Stimulated activated CD4-positive, alpha-beta T cell treated with anti-CD3 and anti-CD28 coated beads, Interleukin-12 subunit alpha, Interleukin-12 subunit beta, amount 100 ng/mL, for 24 hours (primary cell): ENCODE measurements at regions not wholly inside any gene's neighbourhood (a gene's known extent, or its start where the extent isn't known, plus 50 kb on each side); places are given as distances from the start of the nearest gene placed in this dataset.

Experiments used
- DNase-seq, 2 experiments: peaks; one replicate each; pipeline ENCODE4 v3.0.0-alpha.2; 2020; ENCODE audit warnings: low read depth in 2 of 2

DNA sequence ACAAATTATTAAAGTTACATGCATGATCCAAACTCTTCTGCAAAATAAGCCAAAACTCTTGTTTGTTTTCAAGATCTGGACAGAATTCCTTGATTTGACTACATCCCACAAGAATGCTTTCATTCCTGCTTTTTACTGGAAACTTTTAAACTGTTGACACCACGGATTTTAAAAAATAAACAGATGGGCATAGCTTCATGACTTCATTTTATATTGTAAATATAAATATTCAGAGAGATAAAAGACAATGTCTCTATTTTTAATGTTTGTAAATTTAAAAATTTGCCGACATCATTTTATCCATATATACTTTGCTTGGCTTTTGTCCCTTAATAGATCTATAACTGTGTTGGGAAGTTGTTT lies 134.3 kb upstream of the DCN start:
- DNase-seq = no peak

DNA sequence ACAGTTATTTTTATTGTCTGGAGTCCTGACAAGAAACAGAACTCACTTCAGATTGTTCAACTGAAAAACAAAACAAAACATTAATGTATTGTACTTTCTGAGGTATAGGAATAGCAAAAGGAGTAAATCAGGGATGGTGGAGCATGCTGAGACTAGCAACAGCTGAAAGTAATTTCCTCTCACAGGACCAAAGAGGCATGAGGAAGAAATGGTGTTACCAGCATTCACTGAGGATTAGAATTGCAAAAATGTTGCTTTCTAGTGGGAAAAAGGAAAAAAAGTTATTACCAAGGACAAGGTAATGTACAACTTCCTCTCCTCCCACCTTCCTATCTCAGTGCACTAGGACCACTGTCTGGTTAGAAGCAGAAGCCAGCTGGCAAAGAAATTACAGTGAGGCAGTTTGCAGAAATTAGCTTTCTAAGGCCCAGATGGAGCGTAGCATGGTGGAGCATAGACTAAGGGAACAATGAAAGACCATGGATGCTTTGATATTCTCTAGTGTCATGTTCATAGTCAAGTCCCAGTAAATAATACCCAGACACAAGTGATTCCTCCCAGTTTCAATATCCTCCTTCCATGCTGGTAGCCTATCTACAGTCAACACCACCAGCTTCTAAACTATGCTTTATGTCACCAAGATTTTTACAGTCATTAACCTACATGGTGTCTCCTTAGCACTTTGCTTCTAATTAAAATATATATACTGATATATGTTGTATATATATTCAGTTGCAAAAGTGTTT lies 133.7 kb upstream of the DCN start:
- DNase-seq = no peak

DNA sequence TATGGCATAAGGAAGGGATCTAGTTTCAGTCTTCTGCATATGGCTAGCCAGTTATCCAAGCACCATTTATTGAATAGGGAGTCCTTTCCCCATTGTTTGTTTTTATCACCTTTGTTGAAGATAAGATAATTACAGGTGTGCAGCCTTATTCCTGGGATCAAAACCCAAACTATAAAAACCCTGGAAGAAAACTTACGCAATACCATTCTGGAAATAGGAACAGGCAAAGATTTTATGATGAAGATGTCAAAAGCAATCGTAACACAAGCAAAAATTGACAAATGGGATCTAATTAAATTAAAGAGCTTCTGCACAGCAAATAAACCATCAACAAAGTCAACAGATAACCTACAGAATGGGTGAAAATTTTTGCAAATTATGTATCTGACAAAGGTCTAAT lies 128.5 kb upstream of the DCN start:
- no peak for DNase-seq

DNA sequence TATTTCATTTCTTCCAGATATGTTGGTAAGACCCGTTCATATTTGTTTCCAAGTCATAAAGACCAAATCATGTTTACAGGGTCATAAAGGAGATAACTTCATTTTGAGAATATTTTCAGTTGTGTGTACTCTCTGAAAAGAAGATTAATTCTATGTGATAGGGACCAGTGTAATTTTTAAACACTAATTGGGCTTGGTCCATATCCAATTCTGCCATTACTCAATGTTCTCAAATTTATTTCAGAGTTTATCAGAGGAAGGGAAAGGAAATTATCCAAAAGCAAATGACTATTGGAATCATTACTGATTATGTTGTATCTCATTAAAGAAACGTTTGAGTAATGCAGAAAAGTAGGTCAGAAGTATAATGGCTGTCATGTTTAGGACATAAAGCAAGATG lies 126.8 kb upstream of the DCN start:
- DNase-seq = no peak

DNA sequence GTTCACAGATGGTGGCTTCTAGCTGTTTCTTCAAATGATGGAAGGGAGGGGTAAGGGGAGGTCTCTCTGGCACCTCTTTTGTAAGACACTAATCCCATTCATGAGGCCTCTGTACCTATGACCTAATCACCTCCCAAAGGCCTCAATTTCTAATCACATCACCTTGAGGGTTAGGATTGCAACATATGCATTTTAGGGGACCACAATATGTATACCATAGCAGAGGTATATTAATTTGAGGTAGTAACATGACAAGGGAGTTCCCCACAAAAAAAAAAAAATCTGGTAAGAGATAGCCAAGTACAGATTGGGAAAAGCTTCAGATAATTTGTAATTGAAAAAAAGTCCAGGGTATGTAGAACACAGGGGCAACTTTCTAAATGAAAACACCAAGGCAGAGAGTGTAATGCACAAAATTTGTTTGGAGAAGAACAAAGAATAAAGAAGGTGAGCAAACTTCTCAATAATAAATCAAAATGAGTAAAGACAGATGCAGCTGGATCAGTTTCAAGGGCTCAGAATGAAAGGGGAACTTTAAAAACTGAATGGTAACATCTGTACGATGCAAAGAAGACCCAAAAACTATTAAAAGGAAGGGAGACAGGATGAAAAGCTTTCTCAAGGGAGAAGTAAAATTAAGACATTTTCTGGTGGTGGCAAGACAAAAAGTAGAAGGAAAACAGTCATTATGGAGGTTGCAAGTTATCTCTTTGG lies 125.5 kb upstream of the DCN start:
- no peak for DNase-seq

DNA sequence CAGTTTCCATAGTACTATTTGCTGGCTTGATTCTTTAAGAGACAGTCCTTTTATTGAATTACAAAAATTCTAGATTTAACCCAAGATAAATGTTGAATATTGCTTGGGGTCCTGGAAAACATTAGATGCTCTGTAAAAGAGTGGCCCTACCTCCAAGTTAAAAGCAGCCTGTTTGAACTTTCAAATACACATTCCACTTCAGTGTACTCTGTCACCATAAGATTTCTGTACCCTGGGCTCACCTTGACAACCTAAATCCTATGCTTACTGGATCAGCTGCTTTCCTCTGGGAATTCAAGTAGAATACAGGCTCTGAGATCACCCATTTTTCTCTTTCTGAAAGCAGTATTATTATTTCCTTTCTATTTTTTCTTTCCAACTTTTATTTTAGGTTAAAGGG lies 107.7 kb upstream of the DCN start:
- no peak for DNase-seq

DNA sequence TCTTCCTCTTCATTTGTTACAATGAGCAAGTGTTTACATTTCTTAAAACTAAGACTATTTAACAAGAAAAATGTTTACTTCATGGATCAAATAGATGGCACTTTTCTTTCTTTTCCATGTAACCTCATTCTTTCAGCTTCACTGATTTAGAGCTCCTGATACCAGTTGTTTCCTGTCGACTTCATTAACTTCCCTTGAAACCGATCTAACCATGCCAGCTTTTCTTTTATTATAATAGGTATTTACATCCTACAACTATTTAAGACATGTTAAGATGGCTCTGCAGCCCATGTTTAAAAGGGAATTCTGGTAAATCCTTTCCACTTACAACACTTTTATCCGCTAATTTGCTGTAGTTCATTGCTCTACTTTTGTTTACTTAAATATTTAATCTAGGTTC lies 107.3 kb upstream of the DCN start:
- DNase-seq = no peak

DNA sequence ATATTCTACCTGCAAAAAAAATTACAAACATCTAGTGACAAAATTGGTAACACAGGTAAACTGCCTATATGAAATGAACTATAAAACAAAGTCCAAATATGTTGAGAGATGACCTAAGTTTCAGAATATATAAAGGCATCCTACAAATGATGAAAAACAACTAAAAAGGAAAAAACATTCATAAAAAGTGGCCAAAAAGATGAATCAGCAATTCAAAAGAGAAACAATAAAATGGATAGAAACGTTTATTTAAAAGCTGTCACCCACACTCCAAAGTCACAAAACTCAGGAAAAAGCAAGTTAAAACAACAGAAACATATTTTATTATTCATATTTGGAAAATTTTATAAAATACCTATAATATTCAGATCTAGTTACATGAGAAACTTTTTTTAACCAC lies 106.5 kb upstream of the DCN start:
- no peak for DNase-seq

DNA sequence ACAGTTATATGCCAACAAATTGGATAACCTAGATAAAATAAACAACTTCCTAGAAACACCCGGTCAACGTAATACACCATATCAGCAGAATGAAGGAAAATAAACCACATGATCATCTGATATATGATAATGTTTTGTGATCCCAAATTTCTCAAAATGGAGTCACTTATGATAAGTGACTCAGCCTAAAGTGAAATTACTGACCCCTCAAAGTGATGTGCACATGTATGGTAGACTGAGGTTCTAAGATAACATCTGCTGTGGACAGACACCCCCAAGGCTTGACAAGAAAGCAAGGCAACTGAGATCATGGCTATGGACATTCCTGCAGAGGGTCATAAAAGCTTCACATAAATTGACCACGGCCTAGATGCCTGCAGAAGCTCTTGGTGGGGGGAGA lies 105.1 kb upstream of the DCN start:
- DNase-seq = no peak

DNA sequence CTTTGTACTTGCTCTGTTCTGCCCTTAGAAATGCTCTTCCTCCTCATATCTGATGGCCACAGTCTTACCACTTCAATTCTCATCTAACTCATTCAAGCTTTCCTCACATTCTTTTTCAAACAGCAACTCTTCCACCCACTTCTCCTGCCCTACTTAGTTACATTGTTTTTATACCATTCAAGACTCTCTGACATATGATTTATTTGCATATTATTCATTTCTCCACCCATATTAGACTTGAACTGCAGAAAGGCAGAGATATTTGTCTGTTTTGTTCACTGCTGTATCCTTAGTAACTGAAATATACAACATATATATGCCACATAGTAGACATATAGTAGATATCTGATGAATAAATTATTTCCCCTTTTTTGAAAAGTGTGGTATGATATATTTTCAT lies 95.5 kb upstream of the DCN start:
- DNase-seq = no peak

DNA sequence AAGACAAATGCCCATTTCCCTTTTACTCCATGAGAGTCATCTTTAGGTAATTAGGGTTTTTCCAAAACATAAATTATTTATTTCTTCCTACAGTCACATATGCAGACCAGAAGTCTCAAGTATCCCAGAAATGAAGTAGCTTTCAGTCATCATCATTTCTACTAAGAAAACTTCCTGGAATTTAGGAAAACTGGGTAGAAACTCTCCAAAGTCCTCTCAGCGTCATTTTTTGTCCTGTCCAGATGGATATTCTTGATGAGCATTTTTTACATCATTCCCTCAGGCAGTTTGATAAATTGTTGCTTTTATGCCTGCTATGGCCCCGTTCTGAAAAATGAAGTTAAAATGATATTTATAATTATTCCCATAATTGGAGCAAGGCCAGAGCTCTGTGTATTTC lies 93.9 kb upstream of the DCN start:
- no peak for DNase-seq

DNA sequence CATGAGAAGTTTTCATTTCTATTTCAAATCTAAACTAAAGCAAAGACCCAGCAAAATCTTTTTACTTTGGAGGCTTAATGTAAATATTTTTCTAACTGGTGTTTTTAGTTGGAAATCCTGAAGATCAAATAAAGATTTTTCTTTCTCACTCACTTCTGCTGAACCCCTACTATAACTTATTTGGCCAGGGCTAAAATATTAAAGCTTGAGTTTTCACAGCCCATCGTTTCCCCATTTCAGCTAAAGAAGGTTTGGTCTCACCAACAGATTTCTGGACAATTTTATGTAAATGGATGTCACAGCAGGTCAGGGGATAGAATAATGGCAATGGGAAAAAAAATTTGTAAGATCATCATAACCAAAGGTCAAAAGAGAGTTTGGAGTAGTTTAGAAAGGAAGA lies 92.7 kb upstream of the DCN start:
- no peak for DNase-seq

DNA sequence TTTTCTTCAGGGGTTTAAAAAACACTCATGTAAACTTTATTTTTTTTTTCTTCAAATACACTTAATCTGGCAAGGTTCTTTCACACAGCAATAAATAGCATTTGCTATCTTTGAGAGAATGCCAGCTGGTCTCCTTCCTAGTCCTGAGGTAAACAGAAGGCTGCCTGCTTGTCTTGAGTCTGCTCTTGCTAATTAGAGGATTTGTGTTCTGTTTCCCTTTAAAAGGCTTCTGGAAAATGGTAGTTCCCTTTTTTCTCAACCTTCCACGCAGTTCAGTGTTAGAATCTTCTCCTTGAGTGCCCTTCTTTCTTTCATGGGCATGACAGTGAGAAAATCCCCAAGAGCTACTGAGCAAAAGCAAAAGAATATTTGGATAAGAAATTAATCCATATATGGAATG lies 92.3 kb upstream of the DCN start:
- DNase-seq = no peak

DNA sequence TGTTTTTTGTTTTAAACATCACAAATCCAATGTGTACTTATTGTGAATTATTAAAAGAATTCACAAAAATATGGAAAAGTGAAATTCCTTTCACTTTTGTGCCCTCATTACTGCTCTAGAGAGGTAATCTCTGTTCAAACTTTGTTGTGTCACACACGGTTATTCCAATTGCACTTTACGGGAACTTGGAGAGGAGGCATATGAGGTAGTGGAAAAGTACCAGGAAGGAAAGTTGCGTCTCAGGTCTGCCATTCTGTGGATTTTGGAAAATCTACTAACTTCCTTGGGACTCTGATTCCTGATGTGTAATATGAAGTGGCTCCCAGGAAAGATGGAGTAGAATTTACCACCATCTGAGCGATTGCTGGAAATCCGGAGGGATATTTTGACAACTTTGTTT lies 90.9 kb upstream of the DCN start:
- DNase-seq = no peak

DNA sequence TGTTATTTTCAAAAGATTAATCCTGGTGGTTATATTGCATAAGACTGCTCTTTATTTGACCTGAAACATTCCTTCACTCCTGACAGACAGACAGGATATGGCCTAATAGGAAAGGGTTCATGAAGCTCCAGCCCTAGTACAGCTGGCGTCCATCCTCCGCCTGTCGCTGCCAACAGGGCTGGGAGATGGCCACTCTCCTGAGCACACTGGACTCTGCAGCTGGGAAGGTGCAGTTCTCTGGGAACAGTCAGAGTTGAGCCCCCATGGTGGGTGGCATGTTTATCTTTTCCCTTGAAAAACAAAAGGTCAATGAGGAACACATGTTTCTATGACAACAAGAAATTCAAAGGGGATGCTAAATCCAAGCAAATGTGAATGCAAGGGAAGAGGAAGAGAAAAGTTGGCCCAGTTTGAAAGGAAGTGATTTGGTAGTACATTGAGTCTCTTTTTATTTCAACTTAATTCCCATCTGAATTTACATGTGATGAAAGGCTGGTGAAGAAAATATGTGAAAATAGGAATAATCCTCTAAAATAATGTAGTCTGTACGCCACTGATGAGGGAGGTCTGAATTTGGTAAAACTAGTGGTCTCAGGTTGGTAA lies 89.9 kb upstream of the DCN start:
- DNase-seq = no peak

DNA sequence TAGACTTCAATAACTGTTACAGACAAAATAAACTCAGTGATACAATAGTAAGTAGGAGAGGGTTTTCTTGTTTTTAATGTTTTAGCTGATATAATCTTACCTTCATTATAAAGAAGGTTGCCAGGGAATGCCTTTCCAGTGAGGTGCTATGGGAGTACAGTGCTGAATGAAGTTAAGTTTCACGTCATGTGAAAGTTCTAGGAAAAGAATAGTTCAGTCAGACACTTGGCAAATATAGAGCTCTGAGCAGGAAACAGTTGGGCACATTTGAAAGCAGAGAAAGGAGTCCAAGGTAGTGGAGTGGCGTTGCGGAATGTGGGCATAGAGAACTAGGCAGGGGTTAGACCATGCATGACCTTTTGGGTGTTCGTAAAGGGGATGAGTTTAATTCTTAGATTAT lies 88.6 kb upstream of the DCN start:
- DNase-seq = no peak

DNA sequence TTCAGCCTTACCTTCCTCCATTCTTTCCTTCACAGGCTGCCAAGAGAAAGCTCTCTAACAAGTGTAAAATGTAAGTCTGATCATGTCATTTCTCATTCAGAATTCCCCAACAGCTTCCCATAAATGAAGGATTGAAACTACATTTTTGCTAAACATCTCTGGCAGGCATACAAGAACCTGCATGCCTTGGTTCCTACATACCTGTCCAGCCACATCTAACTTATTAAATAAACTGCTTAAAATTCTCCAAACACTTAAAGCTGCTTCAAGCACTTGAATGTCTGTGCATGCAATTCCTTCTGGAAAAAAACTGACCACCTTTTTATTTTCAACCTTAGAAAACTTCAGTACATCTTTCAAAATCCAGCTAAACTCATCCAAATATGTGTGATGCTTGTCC lies 84.4 kb upstream of the DCN start:
- no peak for DNase-seq

DNA sequence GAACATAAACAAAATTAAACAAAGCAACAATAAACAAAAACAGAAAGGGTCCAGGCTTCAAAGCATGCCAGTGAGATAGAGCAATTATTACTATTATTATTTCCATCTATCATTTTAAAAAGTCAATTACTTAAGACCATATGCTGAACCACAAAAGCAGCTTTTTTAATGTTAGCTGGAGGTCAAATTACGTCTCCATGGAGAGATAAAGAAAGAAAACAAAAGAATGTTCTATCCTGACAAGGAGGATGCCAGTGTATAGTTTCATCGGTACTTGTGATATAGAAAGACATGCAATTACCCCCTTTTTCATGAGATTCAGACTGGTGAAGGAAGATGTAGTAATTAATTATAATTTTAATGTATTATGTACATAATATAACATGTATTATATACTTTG lies 81.6 kb upstream of the DCN start:
- no peak for DNase-seq

DNA sequence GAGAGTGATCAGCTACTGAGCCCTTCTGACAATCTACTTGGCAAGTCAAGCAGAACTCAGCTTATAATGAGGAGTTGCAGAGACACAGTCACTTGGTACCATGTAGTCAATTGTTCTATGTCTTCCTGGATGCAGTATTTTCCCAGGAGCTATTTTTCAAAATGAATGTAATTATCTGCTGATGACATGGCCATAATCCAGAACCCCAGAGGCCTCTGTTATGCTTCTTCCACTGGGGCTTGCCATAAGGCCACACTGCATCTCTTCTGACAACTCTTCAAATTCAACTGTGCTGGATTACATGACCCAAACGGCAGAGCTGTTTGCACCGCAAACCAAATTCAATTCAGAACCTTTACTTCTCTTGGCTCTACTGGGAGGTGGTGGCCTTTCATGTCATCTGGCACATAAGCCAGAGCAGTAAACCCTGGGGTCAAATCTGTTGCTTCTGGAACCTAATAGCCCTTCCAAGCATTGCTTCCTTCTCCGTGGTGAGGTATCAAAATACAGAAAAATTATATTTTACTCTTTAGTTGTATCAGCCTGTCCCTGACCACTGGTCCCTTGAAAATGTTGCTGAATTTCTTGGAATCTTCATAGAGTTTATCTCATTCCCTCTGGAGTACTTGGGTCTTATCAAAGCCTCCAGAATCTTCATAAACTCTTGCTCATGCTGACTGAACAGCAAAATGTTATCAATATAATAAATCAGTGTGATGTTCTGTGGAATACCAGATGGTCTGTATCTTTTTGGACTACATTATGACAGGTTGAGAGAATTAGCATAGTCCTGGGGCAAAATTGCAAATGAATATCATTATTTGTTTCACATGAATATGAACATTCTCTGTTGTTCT lies 79.4 kb upstream of the DCN start:
- DNase-seq = no peak

DNA sequence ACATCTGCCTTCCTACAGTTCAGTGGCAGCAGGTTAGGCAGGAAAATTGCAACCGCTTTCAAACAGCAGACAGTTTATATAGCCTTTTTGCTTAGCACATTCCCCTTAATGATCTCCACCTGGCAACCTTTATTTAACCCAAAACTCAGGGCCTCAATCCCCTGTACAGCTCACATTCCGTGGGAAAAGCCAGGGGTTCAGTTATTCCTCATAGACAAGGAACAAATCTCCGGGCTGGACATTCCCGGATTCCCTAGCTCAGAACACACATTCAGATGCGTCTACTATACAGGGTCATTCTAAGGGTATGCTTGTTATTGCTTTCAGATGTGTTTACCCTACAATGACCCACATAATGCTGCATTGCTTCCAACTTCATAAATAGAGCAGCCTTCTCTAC lies 73.8 kb upstream of the DCN start:
- no peak for DNase-seq

DNA sequence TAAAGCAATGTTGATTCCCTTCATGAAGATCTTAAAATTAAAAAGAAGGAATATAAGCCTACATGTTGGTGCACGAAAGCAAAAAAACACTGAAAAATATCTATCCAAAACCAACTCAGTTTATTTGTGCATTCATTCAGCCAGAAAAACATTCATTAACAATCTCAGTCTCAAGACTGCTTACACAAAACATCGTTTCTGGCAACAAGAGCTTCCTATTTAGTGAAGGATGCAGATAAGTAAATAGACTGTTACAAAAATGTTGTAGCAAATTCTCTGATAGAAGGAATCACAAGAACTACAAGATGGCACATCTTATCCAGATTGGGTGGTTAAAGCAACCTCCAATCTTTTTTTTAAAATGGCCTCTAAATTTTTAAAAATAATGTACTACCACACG lies 69.7 kb upstream of the DCN start:
- DNase-seq = no peak

DNA sequence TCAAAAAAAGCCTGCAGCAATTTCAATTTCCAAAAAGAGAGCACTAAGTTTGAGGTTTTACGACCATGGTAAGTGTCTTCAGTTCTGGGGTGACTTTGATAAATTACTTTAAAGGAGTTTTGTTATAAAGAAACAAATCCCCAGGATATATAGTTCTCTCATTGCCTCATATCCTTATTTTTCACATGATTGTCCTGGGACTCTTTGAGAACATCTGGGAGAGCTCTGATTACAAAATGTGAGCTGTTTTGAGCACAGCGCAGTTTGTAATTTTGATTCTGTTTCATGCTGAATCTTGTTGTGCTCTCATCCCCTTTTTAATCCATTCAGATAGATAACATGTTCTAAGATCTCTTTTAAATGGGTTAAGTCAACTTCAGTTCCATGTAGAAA lies 67.7 kb upstream of the DCN start:
- no peak for DNase-seq
